ENCODE measurements at regions not wholly inside any gene's neighbourhood (a gene's known extent, or its start where the extent isn't known, plus 50 kb on each side); places are given as distances from the start of the nearest gene placed in this dataset.

- TF ChIP-seq, protein P1, sequence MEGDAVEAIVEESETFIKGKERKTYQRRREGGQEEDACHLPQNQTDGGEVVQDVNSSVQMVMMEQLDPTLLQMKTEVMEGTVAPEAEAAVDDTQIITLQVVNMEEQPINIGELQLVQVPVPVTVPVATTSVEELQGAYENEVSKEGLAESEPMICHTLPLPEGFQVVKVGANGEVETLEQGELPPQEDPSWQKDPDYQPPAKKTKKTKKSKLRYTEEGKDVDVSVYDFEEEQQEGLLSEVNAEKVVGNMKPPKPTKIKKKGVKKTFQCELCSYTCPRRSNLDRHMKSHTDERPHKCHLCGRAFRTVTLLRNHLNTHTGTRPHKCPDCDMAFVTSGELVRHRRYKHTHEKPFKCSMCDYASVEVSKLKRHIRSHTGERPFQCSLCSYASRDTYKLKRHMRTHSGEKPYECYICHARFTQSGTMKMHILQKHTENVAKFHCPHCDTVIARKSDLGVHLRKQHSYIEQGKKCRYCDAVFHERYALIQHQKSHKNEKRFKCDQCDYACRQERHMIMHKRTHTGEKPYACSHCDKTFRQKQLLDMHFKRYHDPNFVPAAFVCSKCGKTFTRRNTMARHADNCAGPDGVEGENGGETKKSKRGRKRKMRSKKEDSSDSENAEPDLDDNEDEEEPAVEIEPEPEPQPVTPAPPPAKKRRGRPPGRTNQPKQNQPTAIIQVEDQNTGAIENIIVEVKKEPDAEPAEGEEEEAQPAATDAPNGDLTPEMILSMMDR (IDR thresholded peaks at IDR 0.05; ENCODE audit: insufficient read depth, low read length) = no peak
- no peak for TF ChIP-seq SPI1 (IDR thresholded peaks at IDR 0.05; ENCODE audit: borderline replicate concordance, low read depth)
- TF ChIP-seq, protein P2, sequence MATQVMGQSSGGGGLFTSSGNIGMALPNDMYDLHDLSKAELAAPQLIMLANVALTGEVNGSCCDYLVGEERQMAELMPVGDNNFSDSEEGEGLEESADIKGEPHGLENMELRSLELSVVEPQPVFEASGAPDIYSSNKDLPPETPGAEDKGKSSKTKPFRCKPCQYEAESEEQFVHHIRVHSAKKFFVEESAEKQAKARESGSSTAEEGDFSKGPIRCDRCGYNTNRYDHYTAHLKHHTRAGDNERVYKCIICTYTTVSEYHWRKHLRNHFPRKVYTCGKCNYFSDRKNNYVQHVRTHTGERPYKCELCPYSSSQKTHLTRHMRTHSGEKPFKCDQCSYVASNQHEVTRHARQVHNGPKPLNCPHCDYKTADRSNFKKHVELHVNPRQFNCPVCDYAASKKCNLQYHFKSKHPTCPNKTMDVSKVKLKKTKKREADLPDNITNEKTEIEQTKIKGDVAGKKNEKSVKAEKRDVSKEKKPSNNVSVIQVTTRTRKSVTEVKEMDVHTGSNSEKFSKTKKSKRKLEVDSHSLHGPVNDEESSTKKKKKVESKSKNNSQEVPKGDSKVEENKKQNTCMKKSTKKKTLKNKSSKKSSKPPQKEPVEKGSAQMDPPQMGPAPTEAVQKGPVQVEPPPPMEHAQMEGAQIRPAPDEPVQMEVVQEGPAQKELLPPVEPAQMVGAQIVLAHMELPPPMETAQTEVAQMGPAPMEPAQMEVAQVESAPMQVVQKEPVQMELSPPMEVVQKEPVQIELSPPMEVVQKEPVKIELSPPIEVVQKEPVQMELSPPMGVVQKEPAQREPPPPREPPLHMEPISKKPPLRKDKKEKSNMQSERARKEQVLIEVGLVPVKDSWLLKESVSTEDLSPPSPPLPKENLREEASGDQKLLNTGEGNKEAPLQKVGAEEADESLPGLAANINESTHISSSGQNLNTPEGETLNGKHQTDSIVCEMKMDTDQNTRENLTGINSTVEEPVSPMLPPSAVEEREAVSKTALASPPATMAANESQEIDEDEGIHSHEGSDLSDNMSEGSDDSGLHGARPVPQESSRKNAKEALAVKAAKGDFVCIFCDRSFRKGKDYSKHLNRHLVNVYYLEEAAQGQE (IDR thresholded peaks at IDR 0.05; ENCODE audit: insufficient replicate concordance, low read depth) = no peak
- no peak for TF ChIP-seq POLR2AphosphoS5 (IDR thresholded peaks at IDR 0.05; ENCODE audit: low read depth)
Measured at GRCh38 chr12:40561395-40561966, 130.8 kb upstream of the CNTN1 start.

All from HL-60 (cell line).